Activated CD4-positive, alpha-beta T cell treated with anti-CD3 and anti-CD28 coated beads for 36 hours (primary cell): ENCODE measurements at regions not wholly inside any gene's neighbourhood (a gene's known extent, or its start where the extent isn't known, plus 50 kb on each side); places are given as distances from the start of the nearest gene placed in this dataset.

ENCODE experiments used
- ATAC-seq: fragments of 200-7000 bp; cut with Tn5 transposase; one replicate; pipeline ENCODE4 v1.10.0; 2021; ENCODE audit warnings: mild to moderate bottlenecking, moderate library complexity
- CTCF ChIA-PET: fragments of 350-600 bp; sonication (Branson Sonifier 250); formaldehyde crosslinking; loops from one replicate; lab custom pipeline; 2021; ENCODE audit warnings: antibody characterized with exemption; lab: Charles Lee
- POLR2A ChIA-PET: fragments of 350-600 bp; sonication (Branson Sonifier 250); formaldehyde crosslinking; loops from one replicate; lab custom pipeline; 2021; ENCODE audit warnings: antibody characterized with exemption, inconsistent platforms; lab: Charles Lee
- DNase-seq: peaks from one replicate; pipeline ENCODE4 v3.0.0-alpha.2; 2020
- H3K27ac Mint-ChIP-seq: one replicate; pipeline ENCODE4 v1.8.0; 2021; ENCODE audit warnings: mixed read lengths
- H3K27me3 Mint-ChIP-seq: one replicate; pipeline ENCODE4 v1.8.0; 2021; ENCODE audit warnings: mixed read lengths
- H3K36me3 Mint-ChIP-seq: one replicate; pipeline ENCODE4 v1.8.0; 2021; ENCODE audit warnings: low read depth, mixed read lengths
- H3K4me1 Mint-ChIP-seq: one replicate; pipeline ENCODE4 v1.8.0; 2021; ENCODE audit warnings: mixed read lengths
- H3K4me3 Mint-ChIP-seq: one replicate; pipeline ENCODE4 v1.8.0; 2021; ENCODE audit warnings: mild to moderate bottlenecking, moderate library complexity, mixed read lengths
- H3K9me3 Mint-ChIP-seq: one replicate; pipeline ENCODE4 v1.8.0; 2021; ENCODE audit warnings: low read depth, mixed read lengths
- intact Hi-C, 2 experiments: fragments of 100-400 bp; cut with DNase I in 1 of 2; cut with micrococcal nuclease in 1 of 2; formaldehyde crosslinking; loops; one replicate each; pipeline versions ENCODE4 v1.14.2 to v1.15.1; 2022 to 2024; cut with DNase I, micrococcal nuclease

GRCh38 chr14:53328841-53329240, 175.7 kb upstream of the DDHD1 start:
- intact Hi-C loops, result no loop called here
- no peak for ATAC-seq

DNA sequence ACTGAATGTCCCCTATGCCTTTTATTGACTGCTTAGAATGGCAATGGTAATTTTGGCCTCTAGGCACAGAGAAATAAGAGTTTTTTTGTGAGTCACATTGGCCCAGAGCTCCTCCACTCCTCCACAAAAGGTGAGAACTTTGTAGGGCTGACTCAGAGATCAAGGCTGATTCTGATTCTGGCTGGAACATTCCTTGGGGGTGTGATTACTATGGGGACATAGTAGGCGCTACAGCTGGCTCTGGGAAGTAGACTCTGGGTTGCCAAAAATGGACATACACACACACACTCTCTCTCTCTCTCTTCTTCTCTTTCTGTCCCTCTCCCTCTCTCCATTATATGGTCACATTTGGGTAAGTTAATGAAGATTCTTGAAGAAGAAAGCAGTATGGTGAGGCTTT, 174.6 kb upstream of the DDHD1 start:
- no peaks in the 10 kb centered on the region for H3K36me3 Mint-ChIP-seq
- H3K27me3 Mint-ChIP-seq, result no peaks in the 10 kb centered on the region
- ATAC-seq, result peak; percentile 48
- no peak overlapping the region for H3K4me3 Mint-ChIP-seq
- no peaks in the 10 kb centered on the region for H3K9me3 Mint-ChIP-seq
- POLR2A ChIA-PET, result no interaction called here
- intact Hi-C loops, result no loop called here
- CTCF ChIA-PET, result interaction anchor here (1.1 kb wide), 1 partner anchor 22 kb away, joined by 4 read pairs; no protein-coding TSS in a partner anchor
- no peak for DNase-seq
- peaks cover 13% of the 10 kb centered on the region for H3K4me1 Mint-ChIP-seq
- no peak overlapping the region for H3K27ac Mint-ChIP-seq

More at GRCh38 chr14:53328841-53329240, 175.7 kb upstream of the DDHD1 start:
- POLR2A ChIA-PET, result no interaction called here
- no peaks in the 10 kb centered on the region for H3K27me3 Mint-ChIP-seq
- CTCF ChIA-PET, result interaction anchor here (0.6 kb wide), 1 partner anchor 508 kb away, joined by 3 read pairs; no protein-coding TSS in a partner anchor
- DNase-seq, result no peak
- no peak overlapping the region for H3K4me3 Mint-ChIP-seq
- H3K36me3 Mint-ChIP-seq, result no peaks in the 10 kb centered on the region
- H3K4me1 Mint-ChIP-seq, result peaks cover 13% of the 10 kb centered on the region
- no peaks in the 10 kb centered on the region for H3K9me3 Mint-ChIP-seq
- H3K27ac Mint-ChIP-seq, result no peak overlapping the region

- Mint-ChIP-seq H3K27ac (no peak overlapping the region), H3K4me1 (peaks cover 4% of the 10 kb centered on the region), H3K27me3 (no peaks in the 10 kb centered on the region), H3K36me3 (no peaks in the 10 kb centered on the region), H3K4me3 (no peak overlapping the region), H3K9me3 (peaks cover 4% of the 10 kb centered on the region)
- intact Hi-C loops, result no loop called here
- POLR2A ChIA-PET, result no interaction called here
- CTCF ChIA-PET, result interaction anchor here (0.6 to 2.4 kb wide), 4 partner anchors 19 to 519 kb away, joined by 3 to 12 read pairs (median 6); no protein-coding TSS in a partner anchor
- DNase-seq (no peak), ATAC-seq (peak; percentile 30)
Measured at GRCh38 chr14:53325176-53325806, 172.2 kb upstream of the DDHD1 start.

DNA sequence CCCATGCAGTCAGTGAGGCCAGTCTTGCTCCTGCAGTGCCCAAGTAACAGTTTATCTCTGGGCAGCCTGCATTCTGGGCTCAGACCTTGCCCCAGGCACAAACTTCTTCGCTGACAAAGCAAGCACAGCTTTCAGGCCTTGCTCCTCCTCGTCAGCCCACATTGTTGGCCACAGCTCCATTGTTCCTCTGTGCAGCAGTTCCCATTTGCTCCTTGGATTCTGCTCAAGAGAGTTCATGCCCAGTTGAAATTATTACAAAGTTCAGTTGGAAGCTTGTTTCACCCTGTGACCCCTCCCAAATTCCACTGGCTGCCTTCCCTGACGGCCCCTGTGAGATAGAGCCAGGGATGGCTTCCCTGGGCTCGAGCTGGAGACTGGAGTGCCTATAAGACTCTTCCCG, 163.4 kb upstream of the DDHD1 start:
- Mint-ChIP-seq H3K4me3 (no peak overlapping the region), H3K27ac (no peak overlapping the region), H3K36me3 (peaks cover 5% of the 10 kb centered on the region), H3K27me3 (no peaks in the 10 kb centered on the region), H3K4me1 (no peaks in the 10 kb centered on the region), H3K9me3 (peaks cover 18% of the 10 kb centered on the region)
- ChIA-PET POLR2A (no interaction called here), CTCF (interaction anchor here (1.2 to 1.9 kb wide), 2 partner anchors 11 to 21 kb away, joined by 4 to 5 read pairs; no protein-coding TSS in a partner anchor)
- intact Hi-C loops, result no loop called here
- DNase-seq (no peak), ATAC-seq (no peak)

DNA sequence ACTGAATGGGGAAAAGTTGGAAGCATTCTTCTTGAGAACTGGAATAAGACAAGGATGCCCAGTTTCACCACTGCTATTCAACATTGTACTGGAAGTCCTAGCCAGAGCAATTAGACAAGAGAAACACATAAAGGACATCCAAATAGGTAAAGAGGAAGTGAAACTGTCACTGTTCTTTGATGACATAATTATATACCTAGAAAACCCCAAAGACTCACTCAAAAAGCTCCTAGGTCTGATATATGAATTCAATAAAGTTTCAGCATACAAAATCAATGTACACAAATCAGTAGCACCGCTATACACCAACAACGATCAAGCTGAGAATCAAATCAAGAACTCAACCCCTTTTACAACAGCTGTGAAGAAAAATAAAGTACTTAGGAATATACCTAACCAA, 157.3 kb upstream of the DDHD1 start:
- Mint-ChIP-seq H3K4me3 (no peak overlapping the region), H3K36me3 (peaks cover 5% of the 10 kb centered on the region), H3K27me3 (peaks cover 5% of the 10 kb centered on the region), H3K9me3 (peaks cover 19% of the 10 kb centered on the region), H3K4me1 (peaks cover 5% of the 10 kb centered on the region), H3K27ac (no peak overlapping the region)
- DNase-seq (no peak), ATAC-seq (no peak)
- POLR2A ChIA-PET, result no interaction called here
- CTCF ChIA-PET, result interaction anchor here (1.0 kb wide), 1 partner anchor 15 kb away, joined by 4 read pairs; no protein-coding TSS in a partner anchor
- intact Hi-C loops, result no loop called here

GRCh38 chr14:53306911-53307310, 153.8 kb upstream of the DDHD1 start:
- ChIA-PET POLR2A (no interaction called here), CTCF (interaction anchor here (0.9 to 5.7 kb wide), 17 partner anchors 12 to 487 kb away, joined by 3 to 51 read pairs (median 4); no protein-coding TSS in a partner anchor)
- no peak for ATAC-seq
- no peak for DNase-seq
- Mint-ChIP-seq H3K27ac (no peak overlapping the region), H3K9me3 (peaks cover 11% of the 10 kb centered on the region), H3K27me3 (peaks cover 5% of the 10 kb centered on the region), H3K4me3 (no peak overlapping the region), H3K36me3 (peaks cover 5% of the 10 kb centered on the region), H3K4me1 (peaks cover 5% of the 10 kb centered on the region)
- intact Hi-C loops, result loop anchor here (1.0 to 10.0 kb wide), 5 partner anchors 252 to 1010 kb away; no protein-coding TSS in a partner anchor

- POLR2A ChIA-PET, result no interaction called here
- intact Hi-C loops, result loop anchor here (1.0 to 10.0 kb wide), 5 partner anchors 251 to 1009 kb away; no protein-coding TSS in a partner anchor
- Mint-ChIP-seq H3K27me3 (peaks cover 5% of the 10 kb centered on the region), H3K4me3 (peak overlapping the region; percentile 52), H3K36me3 (peaks cover 5% of the 10 kb centered on the region), H3K9me3 (peaks cover 7% of the 10 kb centered on the region), H3K4me1 (peaks cover 5% of the 10 kb centered on the region), H3K27ac (no peak overlapping the region)
- DNase-seq (peak; percentile 68), ATAC-seq (peak; percentile 63)
- CTCF ChIA-PET, result interaction anchor here (0.6 to 5.7 kb wide), 33 partner anchors 8 to 1041 kb away, joined by 3 to 51 read pairs (median 4); no protein-coding TSS in a partner anchor
Measured at GRCh38 chr14:53306267-53306721, 153.2 kb upstream of the DDHD1 start.

DNA sequence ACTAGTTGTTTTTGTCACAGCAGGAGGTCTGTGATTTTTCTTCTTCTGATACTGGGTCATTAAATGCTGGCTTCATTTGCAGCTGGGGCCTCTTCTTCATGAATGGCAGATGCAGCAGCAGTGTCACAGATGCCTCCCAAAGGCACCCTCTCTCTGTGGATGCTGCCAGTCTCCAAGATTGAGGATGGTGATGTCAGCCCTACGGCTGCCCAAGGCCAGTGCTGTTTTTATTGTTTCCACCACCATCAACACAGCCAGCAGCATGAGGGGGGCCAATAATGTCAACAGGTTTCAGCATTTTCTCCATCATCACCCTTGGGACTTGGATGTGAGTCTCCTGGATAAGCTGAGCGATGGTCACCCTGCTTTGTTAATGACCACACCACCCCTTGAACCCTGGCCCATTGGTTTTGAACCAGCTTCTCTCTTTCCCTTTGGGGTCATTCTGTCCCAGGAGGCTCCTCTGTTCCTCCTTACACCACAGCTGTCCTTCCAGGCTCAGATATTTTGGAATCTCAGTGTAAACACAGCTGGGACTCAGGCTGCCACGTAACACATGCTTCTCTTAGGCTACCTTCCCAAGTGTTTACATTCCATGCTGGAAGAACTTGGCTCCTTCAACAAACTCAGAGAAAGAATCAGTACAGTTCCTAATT, 151.7 kb upstream of the DDHD1 start:
- CTCF ChIA-PET, result interaction anchor here (0.5 to 5.7 kb wide), 20 partner anchors 10 to 1544 kb away, joined by 3 to 51 read pairs (median 4); no protein-coding TSS in a partner anchor
- Mint-ChIP-seq H3K27ac (no peak overlapping the region), H3K9me3 (peaks cover 3% of the 10 kb centered on the region), H3K4me3 (no peak overlapping the region), H3K4me1 (peaks cover 5% of the 10 kb centered on the region), H3K27me3 (peaks cover 5% of the 10 kb centered on the region), H3K36me3 (no peaks in the 10 kb centered on the region)
- DNase-seq, result no peak
- intact Hi-C loops, result loop anchor here in 1 of 2 experiments (5.0 to 10.0 kb wide), 2 partner anchors 250 to 1008 kb away; no protein-coding TSS in a partner anchor
- POLR2A ChIA-PET, result no interaction called here
- ATAC-seq, result no peak

DNA sequence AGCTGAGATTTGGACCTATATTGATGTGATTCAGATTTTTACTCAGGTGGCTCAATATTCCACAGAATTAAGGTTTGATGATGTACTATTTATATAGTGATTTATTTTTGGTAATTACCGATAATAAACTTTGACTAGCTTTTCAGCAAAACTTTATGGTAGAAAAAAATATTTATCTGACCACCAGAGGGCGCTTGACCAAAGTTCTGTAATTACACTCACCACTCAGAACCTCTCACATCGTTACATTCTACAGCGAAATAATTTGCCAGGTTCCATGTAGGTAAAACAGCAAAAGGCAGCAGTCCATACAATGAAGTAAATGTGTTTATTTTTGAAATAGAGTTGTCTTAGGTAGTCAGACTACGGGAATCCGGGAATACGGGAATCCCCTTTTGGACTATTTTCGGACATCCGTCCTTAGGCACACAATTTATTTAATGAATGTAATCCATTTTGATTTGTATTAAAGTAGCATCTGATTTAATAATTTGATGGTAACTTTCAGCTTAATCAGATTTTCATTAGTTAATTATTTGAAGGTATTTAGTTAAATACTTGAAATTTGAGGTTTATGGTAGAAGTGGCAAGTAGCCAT, 143.0 kb upstream of the DDHD1 start:
- Mint-ChIP-seq H3K27ac (no peak overlapping the region), H3K4me1 (no peaks in the 10 kb centered on the region), H3K9me3 (no peaks in the 10 kb centered on the region), H3K4me3 (no peak overlapping the region), H3K36me3 (no peaks in the 10 kb centered on the region), H3K27me3 (no peaks in the 10 kb centered on the region)
- intact Hi-C loops, result loop anchor here in 1 of 2 experiments (5.0 kb wide), 1 partner anchor 1051 kb away; no protein-coding TSS in a partner anchor
- DNase-seq (peak; percentile 27), ATAC-seq (peak; percentile 33)
- CTCF ChIA-PET, result interaction anchor here (0.6 to 3.2 kb wide), 32 partner anchors 8 to 1054 kb away, joined by 3 to 51 read pairs (median 4); no protein-coding TSS in a partner anchor
- POLR2A ChIA-PET, result no interaction called here

DNA sequence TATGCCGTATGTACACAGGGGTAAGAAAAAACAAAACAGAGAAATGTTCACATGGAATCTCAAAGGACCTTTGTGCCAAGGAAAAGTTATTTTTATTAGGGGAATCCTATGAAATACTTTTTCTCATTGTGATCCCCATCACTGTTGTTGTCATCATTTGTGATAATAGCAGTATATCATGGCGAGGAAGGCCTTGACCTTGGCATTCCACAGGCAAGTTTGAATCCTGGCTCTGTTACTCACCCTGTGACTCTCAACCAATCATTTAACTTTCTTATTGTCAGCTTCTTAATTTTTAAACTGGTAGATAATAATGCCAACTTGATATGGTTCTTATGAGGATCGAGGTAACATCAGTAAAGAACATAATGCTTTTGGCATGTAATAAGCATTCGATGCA, 142.2 kb upstream of the DDHD1 start:
- ChIA-PET CTCF (interaction anchor here (0.7 to 3.2 kb wide), 25 partner anchors 8 to 1054 kb away, joined by 3 to 51 read pairs (median 4); no protein-coding TSS in a partner anchor), POLR2A (no interaction called here)
- DNase-seq (no peak), ATAC-seq (no peak)
- no peaks in the 10 kb centered on the region for H3K36me3 Mint-ChIP-seq
- H3K27me3 Mint-ChIP-seq, result no peaks in the 10 kb centered on the region
- no peak overlapping the region for H3K27ac Mint-ChIP-seq
- no peaks in the 10 kb centered on the region for H3K9me3 Mint-ChIP-seq
- H3K4me3 Mint-ChIP-seq, result no peak overlapping the region
- intact Hi-C loops, result loop anchor here in 1 of 2 experiments (5.0 kb wide), 1 partner anchor 1052 kb away; no protein-coding TSS in a partner anchor
- no peaks in the 10 kb centered on the region for H3K4me1 Mint-ChIP-seq

- H3K9me3 Mint-ChIP-seq, result peaks cover 2% of the 10 kb centered on the region
- CTCF ChIA-PET, result no interaction called here
- peaks cover 2% of the 10 kb centered on the region for H3K36me3 Mint-ChIP-seq
- POLR2A ChIA-PET, result interaction anchor here (0.6 kb wide), 1 partner anchor 631 kb away, joined by 3 read pairs; no protein-coding TSS in a partner anchor
- no peak overlapping the region for H3K4me3 Mint-ChIP-seq
- intact Hi-C loops, result no loop called here
- H3K27ac Mint-ChIP-seq, result no peak overlapping the region
- DNase-seq (no peak), ATAC-seq (no peak)
- H3K4me1 Mint-ChIP-seq, result no peaks in the 10 kb centered on the region
- no peaks in the 10 kb centered on the region for H3K27me3 Mint-ChIP-seq
Measured at GRCh38 chr14:53286301-53286700, 133.2 kb upstream of the DDHD1 start.
